GM12865 (cell line): ENCODE measurements at regions not wholly inside any gene's neighbourhood (a gene's known extent, or its start where the extent isn't known, plus 50 kb on each side); places are given as distances from the start of the nearest gene placed in this dataset.

Experiments
- DNase-seq: peaks from one replicate; pipeline ENCODE4 v3.0.0; 2010; ENCODE audit warnings: low read depth
- H3K4me3 ChIP-seq: 2 replicates; pipeline ENCODE4 v1.5.1; 2011; ENCODE audit warnings: mild to moderate bottlenecking, low read depth, low read length, control low read depth
- CTCF ChIP-seq: IDR thresholded peaks from 2 replicates; pipeline ENCODE4 v1.5.1; 2011; ENCODE audit warnings: low read length, control low read depth, low read depth, inconsistent platforms; ENCODE audit not compliant: insufficient read depth; ENCODE audit errors: missing control alignments

- TF ChIP-seq CTCF, result no peak
- DNase-seq, result no peak
- H3K4me3 ChIP-seq, result no peak overlapping the region
These were observed 344.7 kb upstream of the IRX4 start for GRCh38 chr5:2227433-2227832.

- no peak for DNase-seq
- H3K4me3 ChIP-seq, result no peak overlapping the region
- TF ChIP-seq CTCF, result no peak
These were observed 342.0 kb upstream of the IRX4 start for GRCh38 chr5:2224689-2225088.

- TF ChIP-seq CTCF, result no peak
- no peak overlapping the region for H3K4me3 ChIP-seq
- no peak for DNase-seq
These were observed 340.6 kb upstream of the IRX4 start for GRCh38 chr5:2223303-2223702.

- no peak overlapping the region for H3K4me3 ChIP-seq
- no peak for DNase-seq
- no peak for TF ChIP-seq CTCF
These were observed 339.7 kb upstream of the IRX4 start for GRCh38 chr5:2222246-2222992.

GRCh38 chr5:2221450-2221849, 338.7 kb upstream of the IRX4 start:
- no peak for TF ChIP-seq CTCF
- DNase-seq, result no peak

GRCh38 chr5:2220741-2221140, 338.0 kb upstream of the IRX4 start:
- no peak for TF ChIP-seq CTCF

More at GRCh38 chr5:2221450-2221849, 338.7 kb upstream of the IRX4 start:
- no peak overlapping the region for H3K4me3 ChIP-seq

More at GRCh38 chr5:2220741-2221140, 338.0 kb upstream of the IRX4 start:
- no peak overlapping the region for H3K4me3 ChIP-seq
- no peak for DNase-seq
